Medulla oblongata (tissue), 1 donor: ENCODE measurements at regions not wholly inside any gene's neighbourhood (a gene's known extent, or its start where the extent isn't known, plus 50 kb on each side); places are given as distances from the start of the nearest gene placed in this dataset.
A peak's percentile ranks its signal among the peaks of the same experiment; 100 is the strongest.
"Not testable (repeated sequence)": the region's sequence is repeated elsewhere in the genome, so short reads cannot be mapped to it uniquely, and the experiment has no call there.

ENCODE experiments used
- DNase-seq: peaks from one replicate; pipeline ENCODE4 v3.0.0-alpha.2; 2015; ENCODE audit errors: extremely low spot score

GRCh38 chr2:122322815-122323214 lies 567.4 kb downstream of the TSN start:
- no peak for DNase-seq

- DNase-seq = peak; percentile 10
Measured at GRCh38 chr2:122323927-122324326, 568.5 kb downstream of the TSN start.

GRCh38 chr2:122326471-122326870 lies 571.0 kb downstream of the TSN start:
- DNase-seq = no peak

GRCh38 chr2:122328816-122329215 lies 573.4 kb downstream of the TSN start:
- no peak for DNase-seq

GRCh38 chr2:122329278-122329677 lies 573.8 kb downstream of the TSN start:
- DNase-seq = no peak

- DNase-seq = no peak
Measured at GRCh38 chr2:122333932-122334331, 578.5 kb downstream of the TSN start.

- no peak for DNase-seq
Measured at GRCh38 chr2:122338000-122338399, 582.5 kb downstream of the TSN start.

GRCh38 chr2:122340246-122340645 lies 584.8 kb downstream of the TSN start:
- DNase-seq = no peak

GRCh38 chr2:122341007-122341406 lies 585.6 kb downstream of the TSN start:
- no peak for DNase-seq

- DNase-seq = not testable (repeated sequence)
Measured at GRCh38 chr2:122352151-122352550, 596.7 kb downstream of the TSN start.

- no peak for DNase-seq
Measured at GRCh38 chr2:122357998-122358397, 602.5 kb downstream of the TSN start.

GRCh38 chr2:122358729-122359128 lies 603.3 kb downstream of the TSN start:
- DNase-seq = no peak

GRCh38 chr2:122363885-122364284 lies 608.4 kb downstream of the TSN start:
- no peak for DNase-seq

- no peak for DNase-seq
Measured at GRCh38 chr2:122366427-122366826, 611.0 kb downstream of the TSN start.

GRCh38 chr2:122366969-122367645 lies 611.7 kb downstream of the TSN start:
- DNase-seq = no peak

- no peak for DNase-seq
Measured at GRCh38 chr2:122367646-122368010, 612.2 kb downstream of the TSN start.

GRCh38 chr2:122368576-122369243 lies 613.3 kb downstream of the TSN start:
- DNase-seq = no peak

- no peak for DNase-seq
Measured at GRCh38 chr2:122378521-122378920, 623.1 kb downstream of the TSN start.

- DNase-seq = no peak
Measured at GRCh38 chr2:122384768-122385333, 629.4 kb downstream of the TSN start.

- DNase-seq = no peak
Measured at GRCh38 chr2:122388208-122388607, 632.8 kb downstream of the TSN start.

- peak; percentile 78 for DNase-seq
Measured at GRCh38 chr2:122389694-122390093, 634.2 kb downstream of the TSN start.

GRCh38 chr2:122390406-122390805 lies 635.0 kb downstream of the TSN start:
- peak; percentile 6 for DNase-seq

GRCh38 chr2:122391726-122392125 lies 636.3 kb downstream of the TSN start:
- DNase-seq = no peak
